ENCODE measurements at regions not wholly inside any gene's neighbourhood (a gene's known extent, or its start where the extent isn't known, plus 50 kb on each side); places are given as distances from the start of the nearest gene placed in this dataset.

DNA sequence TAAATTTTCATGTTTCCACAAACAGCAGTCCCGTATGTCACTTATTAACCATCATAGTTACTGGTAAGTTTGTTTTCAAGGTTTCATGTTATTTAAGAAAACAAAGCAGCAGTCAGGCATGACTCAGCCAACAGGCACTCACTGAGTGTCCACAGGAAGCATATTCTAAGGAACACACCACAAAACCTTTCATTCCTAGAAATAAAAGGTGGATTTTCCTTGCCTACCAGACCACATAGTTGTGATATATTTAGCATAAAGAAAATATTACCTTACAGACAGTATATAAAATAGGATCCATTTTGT, 143.3 kb upstream of the AVPR1A start:
- no peak for TF ChIP-seq POLR2A (IDR thresholded peaks at IDR 0.05; ENCODE audit: low read depth, low read length)
- no peak for TF ChIP-seq POLR2AphosphoS5 (IDR thresholded peaks at IDR 0.05; ENCODE audit: low read depth, low read length)

Data from GM12892 (cell line).